ENCODE measurements at regions not wholly inside any gene's neighbourhood (a gene's known extent, or its start where the extent isn't known, plus 50 kb on each side); places are given as distances from the start of the nearest gene placed in this dataset.

- TF ChIP-seq RAD21 (IDR thresholded peaks at IDR 0.05; ENCODE audit: low read length) (no peak), CTCF (IDR thresholded peaks at IDR 0.05) (no peak), USF2 (IDR thresholded peaks at IDR 0.05; ENCODE audit: borderline replicate concordance, low read depth, low read length) (no peak), EP300 (IDR thresholded peaks at IDR 0.05; ENCODE audit: borderline replicate concordance in 1 of 2, low read depth in 1 of 2, low read length in 1 of 2) (no peak), NFIC (IDR thresholded peaks at IDR 0.05; ENCODE audit: borderline replicate concordance) (no peak), PBX3 (IDR thresholded peaks at IDR 0.05) (no peak), GATA2 (CRISPR knock-in tag; IDR thresholded peaks at IDR 0.05) (no peak), RCOR1 (IDR thresholded peaks at IDR 0.05; ENCODE audit: low read length) (no peak), TAF1 (IDR thresholded peaks at IDR 0.05; ENCODE audit: borderline replicate concordance, low read depth, low read length) (no peak), MAX (IDR thresholded peaks at IDR 0.05; ENCODE audit: low read depth) (no peak), JUND (IDR thresholded peaks at IDR 0.05) (no peak), RFX5 (IDR thresholded peaks at IDR 0.05; ENCODE audit: low read length) (no peak)
Observed at GRCh38 chr19:31554360-31554759, 205.1 kb upstream of the TSHZ3 start.

Measured in SK-N-SH (cell line).